ENCODE measurements at regions not wholly inside any gene's neighbourhood (a gene's known extent, or its start where the extent isn't known, plus 50 kb on each side); places are given as distances from the start of the nearest gene placed in this dataset.

DNA sequence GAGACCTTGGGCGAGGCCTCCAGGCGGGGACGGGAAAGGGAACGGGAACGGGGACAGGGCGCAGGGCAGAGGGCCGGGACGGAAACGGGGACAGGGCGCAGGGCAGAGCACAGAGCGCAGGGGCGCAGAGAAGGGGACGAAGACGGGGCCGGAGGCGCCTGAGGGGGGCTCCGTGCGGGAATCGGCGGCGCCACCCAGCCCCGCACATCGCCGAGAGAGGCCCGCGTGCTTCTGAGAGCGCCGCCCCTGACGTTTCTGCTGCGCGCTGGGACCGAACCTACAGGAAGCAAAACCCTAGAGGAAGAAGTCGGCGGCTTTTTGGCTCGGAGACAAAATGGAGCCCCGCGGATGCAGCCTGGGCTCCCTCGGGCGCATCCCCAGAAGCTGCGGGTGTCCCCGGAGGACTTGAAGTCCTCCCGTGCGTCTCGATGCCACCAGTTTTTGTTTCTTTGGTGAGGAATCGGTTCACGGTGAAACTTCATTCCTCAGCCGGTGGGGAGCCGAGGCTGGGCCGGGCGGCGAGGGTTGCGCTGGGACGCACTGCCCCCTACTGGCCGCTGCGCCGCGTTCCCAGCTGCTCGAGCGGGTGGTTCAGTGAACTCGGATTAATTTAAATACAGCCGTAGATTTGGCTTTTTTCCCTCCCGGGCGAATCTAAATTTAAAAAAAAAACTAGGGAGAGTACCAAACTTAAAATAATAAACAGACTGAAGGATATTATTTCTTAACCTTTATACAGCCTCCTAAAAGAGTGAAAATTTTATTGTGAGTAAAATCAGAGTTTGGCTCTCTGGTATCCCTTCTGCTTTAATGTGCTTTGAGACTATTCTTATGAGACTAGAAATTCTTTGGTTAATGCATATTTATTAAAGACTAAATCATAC is 350.0 kb upstream of the ARGLU1 start:
- Histone ChIP-seq H2AFZ (ENCODE audit: low read depth) (peak overlapping the region; percentile 91), H3K9ac (peak overlapping the region; percentile 70), H3K9me3 (no peaks in the 10 kb centered on the region), H3K4me1 (ENCODE audit: control insufficient read depth in 1 of 2, insufficient read depth in 2 of 2, low read depth in 1 of 2, low read length in 1 of 2) (no peaks in the 10 kb centered on the region; a peak in 1 of 4 replicates), H3K4me3 (ENCODE audit: low read depth in 2 of 2, low read length in 1 of 2) (peak overlapping the region; percentile 65 to 76), H3K27me3 (ENCODE audit: insufficient read depth) (no peaks in the 10 kb centered on the region), H3K9me2 (no peaks in the 10 kb centered on the region), H3K4me2 (peak overlapping the region; percentile 93), H3K36me3 (replicated peaks in 1 of 2; ENCODE audit: control insufficient read depth in 1 of 2, insufficient read depth in 2 of 2, low read length in 1 of 2) (no peaks in the 10 kb centered on the region), H3K27ac (ENCODE audit: low read depth in 2 of 2, low read length in 1 of 2) (no peak overlapping the region; a peak in 1 of 4 replicates), H3K79me2 (ENCODE audit: insufficient read depth) (no peaks in the 10 kb centered on the region), H3F3A (replicated peaks; ENCODE audit: insufficient read depth) (no peaks in the 10 kb centered on the region), H4K20me1 (ENCODE audit: insufficient read depth) (no peaks in the 10 kb centered on the region)
- WGBS (ENCODE audit: low lambda C conversion rate), result 3% methylated on average over 39 of the region's 63 CpGs
- CTCF ChIA-PET, result interaction anchor here (0.6 to 2.1 kb wide), 18 partner anchors 8 to 381 kb away, joined by 3 to 12 read pairs (median 4); no protein-coding TSS in a partner anchor
- POLR2A ChIA-PET, result interaction anchor here (0.7 kb wide), 1 partner anchor 707 kb away, joined by 3 read pairs; no protein-coding TSS in a partner anchor
- DNase-seq, result peak; percentile 91
- TF ChIP-seq PBX3 (IDR thresholded peaks at IDR 0.05) (no peak), FOXM1 (IDR thresholded peaks at IDR 0.05; ENCODE audit: low read depth) (no peak), SIN3A (IDR thresholded peaks at IDR 0.05; ENCODE audit: borderline replicate concordance, low read depth, low read length) (no peak), MXI1 (IDR thresholded peaks at IDR 0.05; ENCODE audit: low read depth, low read length) (no peak), MEF2A (IDR thresholded peaks at IDR 0.05; ENCODE audit: borderline replicate concordance, low read depth) (no peak), CHD2 (IDR thresholded peaks at IDR 0.05; ENCODE audit: low read length, partially characterized antibody) (no peak), RFX5 (IDR thresholded peaks at IDR 0.05; ENCODE audit: low read length) (no peak), FOSL2 (IDR thresholded peaks at IDR 0.05; ENCODE audit: borderline replicate concordance, low read depth) (no peak), NRF1 (IDR thresholded peaks at IDR 0.05; ENCODE audit: low read depth, low read length) (no peak), IRF3 (IDR thresholded peaks at IDR 0.05; ENCODE audit: low read depth, low read length) (no peak), GABPA (IDR thresholded peaks at IDR 0.05; ENCODE audit: low read depth) (peak; percentile 33; the same call in 1 of the 2 replicates), YY1 (IDR thresholded peaks at IDR 0.05; ENCODE audit: low read depth) (peak; percentile 51; the same call in 1 of the 2 replicates), ZBTB33 (IDR thresholded peaks at IDR 0.05; ENCODE audit: borderline replicate concordance, low read depth) (no peak), RXRA (IDR thresholded peaks at IDR 0.05; ENCODE audit: borderline replicate concordance, low read depth) (no peak), GATA2 (CRISPR knock-in tag; IDR thresholded peaks at IDR 0.05) (no peak), ELF1 (IDR thresholded peaks at IDR 0.05) (no peak), JUND (IDR thresholded peaks at IDR 0.05) (no peak), MAX (IDR thresholded peaks at IDR 0.05; ENCODE audit: low read depth) (peak; percentile 52; the same call in 1 of the 2 replicates), SMC3 (IDR thresholded peaks at IDR 0.05; ENCODE audit: low read depth, low read length) (peak; percentile 56), USF1 (IDR thresholded peaks at IDR 0.05; ENCODE audit: borderline replicate concordance, low read depth) (no peak), FOXJ3 (CRISPR knock-in tag; IDR thresholded peaks at IDR 0.05) (no peak)
- TF ChIP-seq, protein P1, sequence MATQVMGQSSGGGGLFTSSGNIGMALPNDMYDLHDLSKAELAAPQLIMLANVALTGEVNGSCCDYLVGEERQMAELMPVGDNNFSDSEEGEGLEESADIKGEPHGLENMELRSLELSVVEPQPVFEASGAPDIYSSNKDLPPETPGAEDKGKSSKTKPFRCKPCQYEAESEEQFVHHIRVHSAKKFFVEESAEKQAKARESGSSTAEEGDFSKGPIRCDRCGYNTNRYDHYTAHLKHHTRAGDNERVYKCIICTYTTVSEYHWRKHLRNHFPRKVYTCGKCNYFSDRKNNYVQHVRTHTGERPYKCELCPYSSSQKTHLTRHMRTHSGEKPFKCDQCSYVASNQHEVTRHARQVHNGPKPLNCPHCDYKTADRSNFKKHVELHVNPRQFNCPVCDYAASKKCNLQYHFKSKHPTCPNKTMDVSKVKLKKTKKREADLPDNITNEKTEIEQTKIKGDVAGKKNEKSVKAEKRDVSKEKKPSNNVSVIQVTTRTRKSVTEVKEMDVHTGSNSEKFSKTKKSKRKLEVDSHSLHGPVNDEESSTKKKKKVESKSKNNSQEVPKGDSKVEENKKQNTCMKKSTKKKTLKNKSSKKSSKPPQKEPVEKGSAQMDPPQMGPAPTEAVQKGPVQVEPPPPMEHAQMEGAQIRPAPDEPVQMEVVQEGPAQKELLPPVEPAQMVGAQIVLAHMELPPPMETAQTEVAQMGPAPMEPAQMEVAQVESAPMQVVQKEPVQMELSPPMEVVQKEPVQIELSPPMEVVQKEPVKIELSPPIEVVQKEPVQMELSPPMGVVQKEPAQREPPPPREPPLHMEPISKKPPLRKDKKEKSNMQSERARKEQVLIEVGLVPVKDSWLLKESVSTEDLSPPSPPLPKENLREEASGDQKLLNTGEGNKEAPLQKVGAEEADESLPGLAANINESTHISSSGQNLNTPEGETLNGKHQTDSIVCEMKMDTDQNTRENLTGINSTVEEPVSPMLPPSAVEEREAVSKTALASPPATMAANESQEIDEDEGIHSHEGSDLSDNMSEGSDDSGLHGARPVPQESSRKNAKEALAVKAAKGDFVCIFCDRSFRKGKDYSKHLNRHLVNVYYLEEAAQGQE (IDR thresholded peaks at IDR 0.05; ENCODE audit: low read depth, low read length), result no peak
